K562 (cell line): ENCODE measurements at regions not wholly inside any gene's neighbourhood (a gene's known extent, or its start where the extent isn't known, plus 50 kb on each side); places are given as distances from the start of the nearest gene placed in this dataset.

Source experiments
- ATAC-seq: fragments of 200-7000 bp; cut with Tn5 transposase; 3 replicates; pipeline ENCODE4 v1.9.1; 2020; ENCODE audit warnings: moderate library complexity
- BruUV-seq: library from RNA; stranded (reverse); fragments of 400-500 nt; replicated peaks from 2 replicates; lab custom pipeline; 2021; lab: Mats Ljungman, UMichigan
- CTCF ChIA-PET: fragments of 300-600 bp; formaldehyde crosslinking; extraction: SDS; loops from one replicate; lab custom pipeline; 2021; ENCODE audit warnings: low intra/inter-chr PET ratio; lab: Yijun Ruan, JAX
- POLR2A ChIA-PET: fragments of 300-600, 350-650 bp; sonication (Branson Sonifier 250); formaldehyde crosslinking; extraction: SDS; loops from one replicate; lab custom pipeline; 2021; ENCODE audit warnings: antibody characterized with exemption, inconsistent platforms; lab: Yijun Ruan, JAX
- DNase-seq, 4 experiments: peaks; one replicate each; pipeline versions ENCODE4 v3.0.0 to v3.0.0-alpha.2; 2011 to 2018; ENCODE audit warnings: low spot score in 3 of 4, mixed read lengths in 3 of 4; ENCODE audit errors: extremely low read depth in 1 of 4
- FAIRE-seq: peaks from 2 replicates; lab custom pipeline; 2011; peaks lifted over from hg19 to GRCh38; lab: Jason Lieb, UNC
- H2AFZ ChIP-seq: 2 replicates; pipeline ENCODE4 v1.6.0; 2011; ENCODE audit warnings: low read depth, low read length, control low read depth, inconsistent platforms
- H3K27ac ChIP-seq: fragments of 200-600 bp; 3 replicates; pipeline ENCODE4 v1.8.0; 2011; ENCODE audit warnings: low read depth, mild to moderate bottlenecking, control low read depth, inconsistent platforms, low read length, moderate library complexity, mixed read lengths; ENCODE audit errors: extremely low read depth
- H3K27me3 ChIP-seq, 2 experiments: fragments of 300-600 bp in 1 of 2; 2 replicates in 1 of 2; 3 replicates in 1 of 2; pipeline versions ENCODE4 v1.6.0 to v1.8.0; 2011; ENCODE audit warnings: inconsistent platforms in 2 of 2, low read length in 2 of 2, mild to moderate bottlenecking in 1 of 2, mixed read lengths in 1 of 2, moderate library complexity in 1 of 2; ENCODE audit not compliant: control insufficient read depth in 2 of 2, insufficient read depth in 2 of 2
- H3K36me3 ChIP-seq: fragments of 300-600 bp; 3 replicates; pipeline ENCODE4 v1.8.0; 2011; ENCODE audit warnings: mild to moderate bottlenecking, low read length, inconsistent platforms; ENCODE audit not compliant: control insufficient read depth, insufficient read depth
- H3K4me1 ChIP-seq, 2 experiments: fragments of 200-600 bp in 1 of 2; replicated peaks in 1 of 2; 2 replicates in 1 of 2; 3 replicates in 1 of 2; pipeline versions ENCODE4 v1.5.1 to v1.8.0; 2011; ENCODE audit warnings: inconsistent platforms in 2 of 2, low read length in 2 of 2, mild to moderate bottlenecking in 1 of 2, mixed read lengths in 1 of 2, moderate library complexity in 1 of 2; ENCODE audit not compliant: control insufficient read depth in 2 of 2, insufficient read depth in 2 of 2
- H3K4me2 ChIP-seq: 2 replicates; pipeline ENCODE4 v1.6.1; 2011; ENCODE audit warnings: low read length, control low read depth, inconsistent platforms, mixed read lengths; ENCODE audit not compliant: insufficient read depth
- H3K4me3 ChIP-seq: fragments of 200-600 bp; sonication (generic), shearing (Covaris generic); 2 replicates; pipeline ENCODE4 v1.5.1; 2016; ENCODE audit warnings: control low read depth, inconsistent platforms
- H3K79me2 ChIP-seq: fragments of 200-600 bp; 3 replicates; pipeline ENCODE4 v1.8.0; 2011; ENCODE audit warnings: low read length, inconsistent platforms; ENCODE audit not compliant: control insufficient read depth, insufficient read depth
- H3K9ac ChIP-seq, 2 experiments: 2 replicates each; pipeline versions ENCODE4 v1.6.0 to v1.6.1; 2011; ENCODE audit warnings: low read depth in 2 of 2, low read length in 2 of 2, control low read depth in 1 of 2, inconsistent platforms in 1 of 2, mild to moderate bottlenecking in 1 of 2, mixed read lengths in 1 of 2; ENCODE audit not compliant: insufficient read depth in 1 of 2
- H3K9me1 ChIP-seq: one replicate; pipeline ENCODE4 v1.6.0; 2011; ENCODE audit warnings: inconsistent platforms, mild to moderate bottlenecking, low read length, moderate library complexity; ENCODE audit not compliant: control insufficient read depth, insufficient read depth
- H3K9me3 ChIP-seq: replicated peaks from 2 replicates; pipeline ENCODE4 v1.5.1; 2011; ENCODE audit warnings: low read depth, low read length, inconsistent platforms; ENCODE audit not compliant: control insufficient read depth, insufficient read depth
- H4K20me1 ChIP-seq: replicated peaks from 2 replicates; pipeline ENCODE4 v1.6.1; 2011; ENCODE audit warnings: low read length, inconsistent platforms, mixed read lengths; ENCODE audit not compliant: control insufficient read depth, insufficient read depth
- EP300 ChIP-seq: IDR thresholded peaks from 2 replicates; pipeline ENCODE4 v1.6.1; 2012; ENCODE audit warnings: low read length, improper control_type of control experiment
- FOS ChIP-seq: IDR thresholded peaks from 3 replicates; pipeline ENCODE4 v1.6.1; 2011; ENCODE audit not compliant: insufficient read length; ENCODE audit errors: extremely low read depth
- IRF9 ChIP-seq: fragments of 450-650 bp; IDR thresholded peaks from 2 replicates; pipeline ENCODE4 v1.6.1; 2016; ENCODE audit warnings: missing biosample characterization, missing genetic modification characterization
- KHSRP ChIP-seq: fragments of 450-650 bp; IDR thresholded peaks from 2 replicates; pipeline ENCODE4 v1.6.1; 2017
- NFATC3 ChIP-seq: fragments of 450-650 bp; IDR thresholded peaks from 2 replicates; pipeline ENCODE4 v1.6.1; 2017; ENCODE audit warnings: mild to moderate bottlenecking
- NKRF ChIP-seq: fragments of 450-650 bp; IDR thresholded peaks from 2 replicates; pipeline ENCODE4 v1.6.1; 2016; ENCODE audit warnings: borderline replicate concordance
- SRSF9 ChIP-seq: fragments of 200-400 bp; formaldehyde crosslinking; IDR thresholded peaks from 2 replicates; pipeline ENCODE4 v1.6.1; 2017; ENCODE audit warnings: low read depth, low read length, borderline replicate concordance
- TFAM ChIP-seq: fragments of 250-450 bp; sonication (Bioruptor Pico); conservative IDR thresholded peaks from 2 replicates; pipeline ENCODE4 v1.5.0; 2021; ENCODE audit warnings: mild to moderate bottlenecking, moderate library complexity
- TFAP4 ChIP-seq: sonication (generic); formaldehyde crosslinking; IDR thresholded peaks from 2 replicates; pipeline ENCODE4 v1.8.0; 2022; ENCODE audit warnings: missing genetic modification reagents, mild to moderate bottlenecking, moderate library complexity, borderline replicate concordance
- ZBED1 ChIP-seq: IDR thresholded peaks from 2 replicates; pipeline ENCODE4 v1.6.1; 2014
- ZNF395 ChIP-seq: fragments of 200-800 bp; sonication (Bioruptor generic); IDR thresholded peaks from 2 replicates; pipeline ENCODE4 v1.6.1; 2017; ENCODE audit warnings: missing genetic modification characterization, missing compliant biosample characterization
- ZNF695 ChIP-seq: fragments of 450-650 bp; formaldehyde crosslinking; IDR thresholded peaks from 2 replicates; pipeline ENCODE4 v1.4.0; 2020; ENCODE audit warnings: mild to moderate bottlenecking, moderate library complexity
- WGBS: fragments of 100-300 bp; shearing (Covaris generic); methylation state at CpG from one replicate; pipeline ENCODE4 v1.1.6; 2016; ENCODE audit warnings: low coverage, mixed read lengths; ENCODE audit not compliant: insufficient coverage; ENCODE audit errors: missing lambda C conversion rate; 5-methylcytosine and 5-hydroxymethylcytosine counted together
- in situ Hi-C: fragments of 300-500 bp; cut with MboI; formaldehyde crosslinking; loops from 4 replicates; pipeline ENCODE4 v1.15.0; 2018; ENCODE audit warnings: inconsistent platforms, mixed read lengths
- intact Hi-C: fragments of 100-400 bp; cut with micrococcal nuclease; formaldehyde crosslinking; loops from 2 replicates; pipeline ENCODE4 v1.14.2; 2022
- TF ChIP-seq, protein P1 (sequence below): fragments of 450-650 bp; IDR thresholded peaks from 2 replicates; pipeline ENCODE4 v1.6.1; 2018; ENCODE audit not compliant: partially characterized antibody

- in situ Hi-C loops (no loop called here), intact Hi-C loops (no loop called here)
- Histone ChIP-seq H4K20me1 (no peaks in the 10 kb centered on the region), H3K9me1 (no peaks in the 10 kb centered on the region), H3K79me2 (no peaks in the 10 kb centered on the region), H2AFZ (no peak overlapping the region), H3K4me1 (no peaks in the 10 kb centered on the region), H3K27me3 (peaks cover 2 to 8% of the 10 kb centered on the region in 2 experiments; a peak in 2 of 5 replicates), H3K27ac (no peak overlapping the region), H3K9me3 (no peaks in the 10 kb centered on the region), H3K9ac (no peak overlapping the region), H3K36me3 (no peaks in the 10 kb centered on the region), H3K4me2 (no peak overlapping the region), H3K4me3 (no peak overlapping the region)
- BruUV-seq: no TSS peak
- no peak for DNase-seq
- CTCF ChIA-PET: no interaction called here
- POLR2A ChIA-PET: no interaction called here
- 3% methylated on average over 9 of the region's 9 CpGs for WGBS
- ATAC-seq: no peak
- FAIRE-seq: no peak
- TF ChIP-seq KHSRP (no peak), IRF9 (no peak), ZNF395 (CRISPR knock-in tag) (no peak), FOS (no peak), TFAM (CRISPR knock-in tag) (no peak), TFAP4 (no peak), ZBED1 (no peak), NFATC3 (no peak), ZNF695 (no peak), NKRF (no peak), SRSF9 (no peak), EP300 (no peak)
- TF ChIP-seq, protein P1, sequence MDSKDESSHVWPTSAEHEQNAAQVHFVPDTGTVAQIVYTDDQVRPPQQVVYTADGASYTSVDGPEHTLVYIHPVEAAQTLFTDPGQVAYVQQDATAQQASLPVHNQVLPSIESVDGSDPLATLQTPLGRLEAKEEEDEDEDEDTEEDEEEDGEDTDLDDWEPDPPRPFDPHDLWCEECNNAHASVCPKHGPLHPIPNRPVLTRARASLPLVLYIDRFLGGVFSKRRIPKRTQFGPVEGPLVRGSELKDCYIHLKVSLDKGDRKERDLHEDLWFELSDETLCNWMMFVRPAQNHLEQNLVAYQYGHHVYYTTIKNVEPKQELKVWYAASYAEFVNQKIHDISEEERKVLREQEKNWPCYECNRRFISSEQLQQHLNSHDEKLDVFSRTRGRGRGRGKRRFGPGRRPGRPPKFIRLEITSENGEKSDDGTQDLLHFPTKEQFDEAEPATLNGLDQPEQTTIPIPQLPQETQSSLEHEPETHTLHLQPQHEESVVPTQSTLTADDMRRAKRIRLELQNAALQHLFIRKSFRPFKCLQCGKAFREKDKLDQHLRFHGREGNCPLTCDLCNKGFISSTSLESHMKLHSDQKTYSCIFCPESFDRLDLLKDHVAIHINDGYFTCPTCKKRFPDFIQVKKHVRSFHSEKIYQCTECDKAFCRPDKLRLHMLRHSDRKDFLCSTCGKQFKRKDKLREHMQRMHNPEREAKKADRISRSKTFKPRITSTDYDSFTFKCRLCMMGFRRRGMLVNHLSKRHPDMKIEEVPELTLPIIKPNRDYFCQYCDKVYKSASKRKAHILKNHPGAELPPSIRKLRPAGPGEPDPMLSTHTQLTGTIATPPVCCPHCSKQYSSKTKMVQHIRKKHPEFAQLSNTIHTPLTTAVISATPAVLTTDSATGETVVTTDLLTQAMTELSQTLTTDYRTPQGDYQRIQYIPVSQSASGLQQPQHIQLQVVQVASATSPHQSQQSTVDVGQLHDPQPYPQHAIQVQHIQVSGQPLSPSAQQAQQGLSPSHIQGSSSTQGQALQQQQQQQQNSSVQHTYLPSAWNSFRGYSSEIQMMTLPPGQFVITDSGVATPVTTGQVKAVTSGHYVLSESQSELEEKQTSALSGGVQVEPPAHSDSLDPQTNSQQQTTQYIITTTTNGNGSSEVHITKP: no peak
Observed at GRCh38 chr1:222043444-222044292, 301.8 kb upstream of the DUSP10 start.
